ENCODE measurements at regions not wholly inside any gene's neighbourhood (a gene's known extent, or its start where the extent isn't known, plus 50 kb on each side); places are given as distances from the start of the nearest gene placed in this dataset.
"Not testable (repeated sequence)": the region's sequence is repeated elsewhere in the genome, so short reads cannot be mapped to it uniquely, and the experiment has no call there.

GRCh38 chr4:160020804-160021203 lies 917.9 kb downstream of the RAPGEF2 start:
- DNase-seq (ENCODE audit: low read depth in 2 of 2), result no peak

GRCh38 chr4:160021870-160022269 lies 919.0 kb downstream of the RAPGEF2 start:
- no peak for DNase-seq (ENCODE audit: low read depth in 2 of 2)

GRCh38 chr4:160026721-160027120 lies 923.8 kb downstream of the RAPGEF2 start:
- no peak for DNase-seq (ENCODE audit: low read depth in 2 of 2)

GRCh38 chr4:160034501-160034900 lies 931.6 kb downstream of the RAPGEF2 start:
- DNase-seq (ENCODE audit: low read depth in 2 of 2), result no peak

GRCh38 chr4:160038615-160039014 lies 935.7 kb downstream of the RAPGEF2 start:
- DNase-seq (ENCODE audit: low read depth in 2 of 2), result no peak

- no peak for DNase-seq (ENCODE audit: low read depth in 2 of 2)
Measured at GRCh38 chr4:160044693-160045092, 941.8 kb downstream of the RAPGEF2 start.

GRCh38 chr4:160082432-160083207 lies 979.7 kb downstream of the RAPGEF2 start:
- DNase-seq (ENCODE audit: low read depth in 2 of 2), result no peak

- no peak for DNase-seq (ENCODE audit: low read depth in 2 of 2)
Measured at GRCh38 chr4:160091631-160092030, 988.8 kb downstream of the RAPGEF2 start.

- no peak for DNase-seq (ENCODE audit: low read depth in 2 of 2)
Measured at GRCh38 chr4:160100316-160100715, 997.4 kb downstream of the RAPGEF2 start.

- DNase-seq (ENCODE audit: low read depth in 2 of 2), result no peak
Measured at GRCh38 chr4:160110891-160111290, 1008.0 kb downstream of the RAPGEF2 start.

GRCh38 chr4:160117686-160118085 lies 1014.8 kb downstream of the RAPGEF2 start:
- no peak for DNase-seq (ENCODE audit: low read depth in 2 of 2)

- not testable (repeated sequence) for DNase-seq (ENCODE audit: low read depth in 2 of 2)
Measured at GRCh38 chr4:160125576-160126287, 1022.9 kb downstream of the RAPGEF2 start.

GRCh38 chr4:160127211-160127610 lies 1024.3 kb downstream of the RAPGEF2 start:
- no peak for DNase-seq (ENCODE audit: low read depth in 2 of 2)

GRCh38 chr4:160129439-160129838 lies 1026.6 kb downstream of the RAPGEF2 start:
- no peak for DNase-seq (ENCODE audit: low read depth in 2 of 2)

GRCh38 chr4:160136021-160136420 lies 1033.1 kb downstream of the RAPGEF2 start:
- no peak for DNase-seq (ENCODE audit: low read depth in 2 of 2)

GRCh38 chr4:160141206-160141605 lies 1038.3 kb downstream of the RAPGEF2 start:
- no peak for DNase-seq (ENCODE audit: low read depth in 2 of 2)

- no peak for DNase-seq (ENCODE audit: low read depth in 2 of 2)
Measured at GRCh38 chr4:160142579-160142978, 1039.7 kb downstream of the RAPGEF2 start.

GRCh38 chr4:160143574-160143973 lies 1040.7 kb downstream of the RAPGEF2 start:
- DNase-seq (ENCODE audit: low read depth in 2 of 2), result no peak

GRCh38 chr4:160159457-160159856 lies 1056.6 kb downstream of the RAPGEF2 start:
- no peak for DNase-seq (ENCODE audit: low read depth in 2 of 2)

- no peak for DNase-seq (ENCODE audit: low read depth in 2 of 2)
Measured at GRCh38 chr4:160161026-160161425, 1058.1 kb downstream of the RAPGEF2 start.

GRCh38 chr4:160175064-160175643 lies 1072.3 kb downstream of the RAPGEF2 start:
- DNase-seq (ENCODE audit: low read depth in 2 of 2), result no peak

- no peak for DNase-seq (ENCODE audit: low read depth in 2 of 2)
Measured at GRCh38 chr4:160180211-160180610, 1077.3 kb downstream of the RAPGEF2 start.

GRCh38 chr4:160182727-160183126 lies 1079.8 kb downstream of the RAPGEF2 start:
- DNase-seq (ENCODE audit: low read depth in 2 of 2), result no peak
